ENCODE measurements at regions not wholly inside any gene's neighbourhood (a gene's known extent, or its start where the extent isn't known, plus 50 kb on each side); places are given as distances from the start of the nearest gene placed in this dataset.
A peak's percentile ranks its signal among the peaks of the same experiment; 100 is the strongest.

- Histone ChIP-seq H3K36me3 (ENCODE audit: control insufficient read depth, insufficient read depth, low read length) (no peaks in the 10 kb centered on the region), H3K4me3 (ENCODE audit: low read depth, low read length) (no peak overlapping the region), H3K27me3 (ENCODE audit: control insufficient read depth, insufficient read depth, low read length) (no peaks in the 10 kb centered on the region), H3K4me1 (ENCODE audit: control insufficient read depth, insufficient read depth, low read length) (peaks cover 23% of the 10 kb centered on the region), H3K27ac (ENCODE audit: low read depth, low read length) (no peak overlapping the region), H3K9me3 (ENCODE audit: control insufficient read depth, insufficient read depth, low read length) (no peaks in the 10 kb centered on the region)
- WGBS (ENCODE audit: insufficient coverage), result 55% methylated on average over 13 of the region's 14 CpGs
- DNase-seq (ENCODE audit: low read depth in 4 of 6, low spot score in 6 of 6), result peak in 4 of 6 donors; percentile 35 to 83 (median 62)
These were observed 171.9 kb upstream of the JARID2 start for GRCh38 chr6:15073883-15074465.

GRCh38 chr6:15074806-15075205 lies 171.1 kb upstream of the JARID2 start:
- Histone ChIP-seq H3K36me3 (ENCODE audit: control insufficient read depth, insufficient read depth, low read length) (no peaks in the 10 kb centered on the region), H3K27ac (ENCODE audit: low read depth, low read length) (no peak overlapping the region), H3K4me1 (ENCODE audit: control insufficient read depth, insufficient read depth, low read length) (peaks cover 23% of the 10 kb centered on the region), H3K4me3 (ENCODE audit: low read depth, low read length) (no peak overlapping the region), H3K9me3 (ENCODE audit: control insufficient read depth, insufficient read depth, low read length) (no peaks in the 10 kb centered on the region), H3K27me3 (ENCODE audit: control insufficient read depth, insufficient read depth, low read length) (no peaks in the 10 kb centered on the region)
- 93% methylated on average over 10 of the region's 10 CpGs for WGBS (ENCODE audit: insufficient coverage)
- DNase-seq (ENCODE audit: low read depth in 4 of 6, low spot score in 6 of 6), result no peak

- no peaks in the 10 kb centered on the region for H3K27me3 ChIP-seq (ENCODE audit: control insufficient read depth, insufficient read depth, low read length)
- no peak overlapping the region for H3K27ac ChIP-seq (ENCODE audit: low read depth, low read length)
- 93% methylated on average over 3 of the region's 4 CpGs for WGBS (ENCODE audit: insufficient coverage)
- no peak for DNase-seq (ENCODE audit: low read depth in 4 of 6, low spot score in 6 of 6)
- no peaks in the 10 kb centered on the region for H3K9me3 ChIP-seq (ENCODE audit: control insufficient read depth, insufficient read depth, low read length)
- peaks cover 23% of the 10 kb centered on the region for H3K4me1 ChIP-seq (ENCODE audit: control insufficient read depth, insufficient read depth, low read length)
- no peaks in the 10 kb centered on the region for H3K36me3 ChIP-seq (ENCODE audit: control insufficient read depth, insufficient read depth, low read length)
- no peak overlapping the region for H3K4me3 ChIP-seq (ENCODE audit: low read depth, low read length)
These were observed 169.3 kb upstream of the JARID2 start for GRCh38 chr6:15076565-15076964.

- Histone ChIP-seq H3K9me3 (ENCODE audit: control insufficient read depth, insufficient read depth, low read length) (no peaks in the 10 kb centered on the region), H3K36me3 (ENCODE audit: control insufficient read depth, insufficient read depth, low read length) (no peaks in the 10 kb centered on the region), H3K27me3 (ENCODE audit: control insufficient read depth, insufficient read depth, low read length) (no peaks in the 10 kb centered on the region), H3K4me1 (ENCODE audit: control insufficient read depth, insufficient read depth, low read length) (peaks cover 23% of the 10 kb centered on the region), H3K4me3 (ENCODE audit: low read depth, low read length) (no peak overlapping the region), H3K27ac (ENCODE audit: low read depth, low read length) (no peak overlapping the region)
- no peak for DNase-seq (ENCODE audit: low read depth in 4 of 6, low spot score in 6 of 6)
- WGBS (ENCODE audit: insufficient coverage), result 82% methylated on average over 3 of the region's 4 CpGs
These were observed 168.9 kb upstream of the JARID2 start for GRCh38 chr6:15077006-15077405.

- DNase-seq (ENCODE audit: low read depth in 4 of 6, low spot score in 6 of 6), result no peak
- H3K36me3 ChIP-seq (ENCODE audit: control insufficient read depth, insufficient read depth, low read length), result no peaks in the 10 kb centered on the region
- H3K27me3 ChIP-seq (ENCODE audit: control insufficient read depth, insufficient read depth, low read length), result no peaks in the 10 kb centered on the region
- no peak overlapping the region for H3K27ac ChIP-seq (ENCODE audit: low read depth, low read length)
- no peaks in the 10 kb centered on the region for H3K9me3 ChIP-seq (ENCODE audit: control insufficient read depth, insufficient read depth, low read length)
- H3K4me3 ChIP-seq (ENCODE audit: low read depth, low read length), result no peak overlapping the region
- H3K4me1 ChIP-seq (ENCODE audit: control insufficient read depth, insufficient read depth, low read length), result peaks cover 23% of the 10 kb centered on the region
- 68% methylated on average over 2 of the region's 5 CpGs for WGBS (ENCODE audit: insufficient coverage)
These were observed 167.9 kb upstream of the JARID2 start for GRCh38 chr6:15077961-15078360.

GRCh38 chr6:15079288-15079817 lies 166.5 kb upstream of the JARID2 start:
- H3K36me3 ChIP-seq (ENCODE audit: control insufficient read depth, insufficient read depth, low read length), result no peaks in the 10 kb centered on the region
- no peak for DNase-seq (ENCODE audit: low read depth in 4 of 6, low spot score in 6 of 6)
- no peak overlapping the region for H3K27ac ChIP-seq (ENCODE audit: low read depth, low read length)
- H3K9me3 ChIP-seq (ENCODE audit: control insufficient read depth, insufficient read depth, low read length), result no peaks in the 10 kb centered on the region
- peaks cover 11% of the 10 kb centered on the region for H3K4me1 ChIP-seq (ENCODE audit: control insufficient read depth, insufficient read depth, low read length)
- no peaks in the 10 kb centered on the region for H3K27me3 ChIP-seq (ENCODE audit: control insufficient read depth, insufficient read depth, low read length)
- no peak overlapping the region for H3K4me3 ChIP-seq (ENCODE audit: low read depth, low read length)
- WGBS (ENCODE audit: insufficient coverage), result 65% methylated on average over 6 of the region's 7 CpGs

GRCh38 chr6:15080895-15081294 lies 165.0 kb upstream of the JARID2 start:
- no peak for DNase-seq (ENCODE audit: low read depth in 4 of 6, low spot score in 6 of 6)
- WGBS (ENCODE audit: insufficient coverage), result no CpG with 5 or more reads among the region's 1 CpG
- H3K36me3 ChIP-seq (ENCODE audit: control insufficient read depth, insufficient read depth, low read length), result no peaks in the 10 kb centered on the region
- H3K9me3 ChIP-seq (ENCODE audit: control insufficient read depth, insufficient read depth, low read length), result no peaks in the 10 kb centered on the region
- no peaks in the 10 kb centered on the region for H3K27me3 ChIP-seq (ENCODE audit: control insufficient read depth, insufficient read depth, low read length)
- H3K4me1 ChIP-seq (ENCODE audit: control insufficient read depth, insufficient read depth, low read length), result peaks cover 7% of the 10 kb centered on the region
- no peak overlapping the region for H3K27ac ChIP-seq (ENCODE audit: low read depth, low read length)
- H3K4me3 ChIP-seq (ENCODE audit: low read depth, low read length), result no peak overlapping the region

- H3K27ac ChIP-seq (ENCODE audit: low read depth, low read length), result no peak overlapping the region
- H3K4me1 ChIP-seq (ENCODE audit: control insufficient read depth, insufficient read depth, low read length), result peaks cover 3% of the 10 kb centered on the region
- no CpG with 5 or more reads among the region's 2 CpGs for WGBS (ENCODE audit: insufficient coverage)
- no peak overlapping the region for H3K4me3 ChIP-seq (ENCODE audit: low read depth, low read length)
- no peak for DNase-seq (ENCODE audit: low read depth in 4 of 6, low spot score in 6 of 6)
- H3K36me3 ChIP-seq (ENCODE audit: control insufficient read depth, insufficient read depth, low read length), result no peaks in the 10 kb centered on the region
- no peaks in the 10 kb centered on the region for H3K27me3 ChIP-seq (ENCODE audit: control insufficient read depth, insufficient read depth, low read length)
- no peaks in the 10 kb centered on the region for H3K9me3 ChIP-seq (ENCODE audit: control insufficient read depth, insufficient read depth, low read length)
These were observed 164.4 kb upstream of the JARID2 start for GRCh38 chr6:15081447-15081846.

- H3K9me3 ChIP-seq (ENCODE audit: control insufficient read depth, insufficient read depth, low read length), result no peaks in the 10 kb centered on the region
- no peak for DNase-seq (ENCODE audit: low read depth in 4 of 6, low spot score in 6 of 6)
- no peak overlapping the region for H3K4me3 ChIP-seq (ENCODE audit: low read depth, low read length)
- WGBS (ENCODE audit: insufficient coverage), result no CpG with 5 or more reads among the region's 8 CpGs
- H3K4me1 ChIP-seq (ENCODE audit: control insufficient read depth, insufficient read depth, low read length), result no peaks in the 10 kb centered on the region
- no peak overlapping the region for H3K27ac ChIP-seq (ENCODE audit: low read depth, low read length)
- H3K36me3 ChIP-seq (ENCODE audit: control insufficient read depth, insufficient read depth, low read length), result no peaks in the 10 kb centered on the region
- no peaks in the 10 kb centered on the region for H3K27me3 ChIP-seq (ENCODE audit: control insufficient read depth, insufficient read depth, low read length)
These were observed 163.2 kb upstream of the JARID2 start for GRCh38 chr6:15082708-15083107.

GRCh38 chr6:15086348-15087158 lies 159.3 kb upstream of the JARID2 start:
- 89% methylated on average over 7 of the region's 12 CpGs for WGBS (ENCODE audit: insufficient coverage)
- no peak for DNase-seq (ENCODE audit: low read depth in 4 of 6, low spot score in 6 of 6)
- peaks cover 3% of the 10 kb centered on the region for H3K4me1 ChIP-seq (ENCODE audit: control insufficient read depth, insufficient read depth, low read length)
- H3K9me3 ChIP-seq (ENCODE audit: control insufficient read depth, insufficient read depth, low read length), result no peaks in the 10 kb centered on the region
- H3K36me3 ChIP-seq (ENCODE audit: control insufficient read depth, insufficient read depth, low read length), result no peaks in the 10 kb centered on the region
- H3K27me3 ChIP-seq (ENCODE audit: control insufficient read depth, insufficient read depth, low read length), result no peaks in the 10 kb centered on the region
- H3K27ac ChIP-seq (ENCODE audit: low read depth, low read length), result no peak overlapping the region
- no peak overlapping the region for H3K4me3 ChIP-seq (ENCODE audit: low read depth, low read length)
